Fibroblast of mammary gland (primary cell): ENCODE measurements at regions not wholly inside any gene's neighbourhood (a gene's known extent, or its start where the extent isn't known, plus 50 kb on each side); places are given as distances from the start of the nearest gene placed in this dataset.
"Not testable (repeated sequence)": the region's sequence is repeated elsewhere in the genome, so short reads cannot be mapped to it uniquely, and the experiment has no call there.

Experiments used
- DNase-seq: peaks from one replicate; pipeline ENCODE4 v3.0.0-alpha.2; 2010; ENCODE audit warnings: low read depth
- H3K4me3 ChIP-seq: 2 replicates; pipeline ENCODE4 v1.5.1; 2011; ENCODE audit warnings: low read depth, mild to moderate bottlenecking, low read length, moderate library complexity; ENCODE audit not compliant: control insufficient read depth
- TF ChIP-seq, protein P1 (sequence below): conservative IDR thresholded peaks from 2 replicates; pipeline ENCODE4 v1.5.1; 2011; ENCODE audit warnings: low read depth, low read length, inconsistent platforms; ENCODE audit not compliant: control insufficient read depth, insufficient read depth

GRCh38 chr6:25138233-25138933 lies 140.8 kb upstream of the CARMIL1 start:
- DNase-seq, result peak; percentile 92
- TF ChIP-seq, protein P1, sequence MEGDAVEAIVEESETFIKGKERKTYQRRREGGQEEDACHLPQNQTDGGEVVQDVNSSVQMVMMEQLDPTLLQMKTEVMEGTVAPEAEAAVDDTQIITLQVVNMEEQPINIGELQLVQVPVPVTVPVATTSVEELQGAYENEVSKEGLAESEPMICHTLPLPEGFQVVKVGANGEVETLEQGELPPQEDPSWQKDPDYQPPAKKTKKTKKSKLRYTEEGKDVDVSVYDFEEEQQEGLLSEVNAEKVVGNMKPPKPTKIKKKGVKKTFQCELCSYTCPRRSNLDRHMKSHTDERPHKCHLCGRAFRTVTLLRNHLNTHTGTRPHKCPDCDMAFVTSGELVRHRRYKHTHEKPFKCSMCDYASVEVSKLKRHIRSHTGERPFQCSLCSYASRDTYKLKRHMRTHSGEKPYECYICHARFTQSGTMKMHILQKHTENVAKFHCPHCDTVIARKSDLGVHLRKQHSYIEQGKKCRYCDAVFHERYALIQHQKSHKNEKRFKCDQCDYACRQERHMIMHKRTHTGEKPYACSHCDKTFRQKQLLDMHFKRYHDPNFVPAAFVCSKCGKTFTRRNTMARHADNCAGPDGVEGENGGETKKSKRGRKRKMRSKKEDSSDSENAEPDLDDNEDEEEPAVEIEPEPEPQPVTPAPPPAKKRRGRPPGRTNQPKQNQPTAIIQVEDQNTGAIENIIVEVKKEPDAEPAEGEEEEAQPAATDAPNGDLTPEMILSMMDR, result peak; percentile 48
- H3K4me3 ChIP-seq, result peak overlapping the region; percentile 68

DNA sequence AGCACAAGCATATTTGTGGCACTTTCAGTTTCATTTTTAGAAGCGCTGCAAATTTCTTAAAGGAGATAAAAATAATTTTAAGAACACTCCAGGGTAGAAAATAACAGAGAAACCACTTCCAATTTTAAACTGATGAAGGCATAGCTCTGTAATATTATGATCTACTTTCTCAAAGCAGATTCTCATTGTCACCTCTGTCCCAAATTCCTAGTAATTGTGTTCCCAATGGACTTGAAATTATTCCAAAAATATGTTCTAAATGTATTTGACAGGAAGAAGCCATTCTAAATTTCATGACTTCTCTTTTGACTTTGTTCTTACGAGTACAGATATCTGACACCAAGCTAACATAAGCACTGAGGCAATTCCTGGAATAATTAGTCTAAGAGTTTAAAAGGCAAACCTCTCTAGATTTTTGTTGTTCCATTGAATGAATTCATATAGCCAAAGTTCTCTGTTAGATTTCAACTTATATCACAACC lies 140.2 kb upstream of the CARMIL1 start:
- TF ChIP-seq, protein P1, result no peak
- DNase-seq, result peak; percentile 18
- H3K4me3 ChIP-seq, result peak overlapping the region; percentile 68

- H3K4me3 ChIP-seq, DNase-seq: not testable (repeated sequence)
Observed at GRCh38 chr6:25139608-25140007, 139.6 kb upstream of the CARMIL1 start.

DNA sequence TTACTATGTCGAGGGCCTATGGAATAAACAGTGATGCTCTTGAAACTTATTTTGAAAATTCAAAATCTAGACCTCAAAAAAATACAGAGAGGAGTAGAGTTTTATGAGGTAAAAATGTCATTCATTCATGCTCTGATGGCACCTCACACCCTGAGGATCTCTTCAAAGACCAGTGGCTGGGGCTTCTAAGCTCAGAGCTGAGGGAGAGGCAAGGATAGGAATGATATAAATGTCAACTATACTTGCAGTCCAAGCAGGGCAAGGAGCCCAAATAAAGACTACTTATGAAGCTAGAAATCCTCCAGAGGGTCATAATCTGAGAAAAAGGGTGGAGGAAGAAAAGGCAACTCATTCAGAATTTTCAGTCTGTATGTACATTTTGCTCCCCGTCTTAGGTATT lies 136.7 kb upstream of the CARMIL1 start:
- no peak for DNase-seq
- TF ChIP-seq, protein P1, result no peak
- H3K4me3 ChIP-seq, result no peak overlapping the region

DNA sequence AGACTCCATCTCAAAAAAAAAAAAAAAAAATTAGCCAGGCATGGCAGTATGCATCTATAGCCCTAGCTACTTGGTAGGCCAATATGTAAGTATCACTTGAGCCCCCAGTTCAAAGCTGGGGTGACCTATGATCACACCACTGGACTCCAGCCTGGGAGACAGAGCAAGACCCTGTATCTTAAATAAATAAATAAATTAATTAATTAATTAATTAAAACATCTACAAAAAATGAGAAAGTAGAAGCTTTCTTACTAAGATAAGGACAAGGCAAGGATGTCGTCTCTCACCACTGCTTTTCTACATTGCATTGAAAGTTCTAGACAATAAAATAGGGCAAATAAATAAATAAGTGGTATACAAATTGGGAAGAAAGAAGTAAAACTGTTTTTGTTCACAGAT lies 134.3 kb upstream of the CARMIL1 start:
- no peak for DNase-seq
- TF ChIP-seq, protein P1, result no peak
- H3K4me3 ChIP-seq, result no peak overlapping the region

- TF ChIP-seq, protein P1, result no peak
- H3K4me3 ChIP-seq, result no peak overlapping the region
- no peak for DNase-seq
Observed at GRCh38 chr6:25147223-25147622, 132.0 kb upstream of the CARMIL1 start.

- TF ChIP-seq, protein P1, result no peak
- no peak for DNase-seq
- H3K4me3 ChIP-seq, result no peak overlapping the region
Observed at GRCh38 chr6:25150031-25150430, 129.1 kb upstream of the CARMIL1 start.
